GM12892 (cell line): ENCODE measurements at regions not wholly inside any gene's neighbourhood (a gene's known extent, or its start where the extent isn't known, plus 50 kb on each side); places are given as distances from the start of the nearest gene placed in this dataset.

Experiments used
- DNase-seq: peaks from one replicate; pipeline ENCODE4 v3.0.0; 2011; ENCODE audit not compliant: insufficient read length
- FAIRE-seq: peaks from 2 replicates; lab custom pipeline; 2011; peaks lifted over from hg19 to GRCh38; lab: Jason Lieb, UNC
- POLR2A ChIP-seq: IDR thresholded peaks from 2 replicates; pipeline ENCODE4 v1.6.1; 2011; ENCODE audit warnings: low read depth, low read length, control low read depth
- POLR2AphosphoS5 ChIP-seq: IDR thresholded peaks from 2 replicates; pipeline ENCODE4 v1.6.1; 2011; ENCODE audit warnings: low read depth, low read length, control low read depth
- TAF1 ChIP-seq: IDR thresholded peaks from 2 replicates; pipeline ENCODE4 v1.6.1; 2011; ENCODE audit warnings: low read depth, mild to moderate bottlenecking, control low read depth, low read length, borderline replicate concordance

DNA sequence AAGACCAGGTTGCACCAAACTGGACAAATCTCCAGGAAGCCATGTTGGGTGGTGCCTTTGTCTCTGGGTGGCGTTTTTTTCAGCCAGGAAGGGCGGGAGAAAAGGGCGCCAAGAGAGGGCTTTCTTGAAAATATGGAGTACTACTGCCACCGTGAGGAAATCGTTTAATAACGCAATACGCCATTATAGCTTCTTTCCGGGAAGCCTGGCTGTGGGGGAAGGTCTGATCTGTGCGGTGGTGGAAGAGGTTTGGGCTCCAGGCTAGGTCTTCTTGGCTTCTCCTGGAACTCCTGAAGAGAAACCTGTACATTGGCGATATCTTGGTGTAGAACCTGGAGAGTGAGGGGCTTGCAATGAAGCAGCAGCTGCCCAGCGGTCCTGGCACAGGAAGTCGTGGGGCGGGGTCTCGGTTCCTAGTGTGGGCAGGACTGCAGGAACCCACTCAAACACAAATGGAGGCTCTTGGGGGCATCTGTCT, 202.7 kb downstream of the OR13H1 start:
- FAIRE-seq (peak; percentile 86), DNase-seq (no peak)
- TF ChIP-seq TAF1: no peak
- TF ChIP-seq POLR2AphosphoS5: no peak
- no peak for TF ChIP-seq POLR2A

GRCh38 chrX:131747173-131747572, 203.3 kb downstream of the OR13H1 start:
- no peak for TF ChIP-seq TAF1
- no peak for TF ChIP-seq POLR2AphosphoS5
- FAIRE-seq (peak; percentile 93), DNase-seq (no peak)

DNA sequence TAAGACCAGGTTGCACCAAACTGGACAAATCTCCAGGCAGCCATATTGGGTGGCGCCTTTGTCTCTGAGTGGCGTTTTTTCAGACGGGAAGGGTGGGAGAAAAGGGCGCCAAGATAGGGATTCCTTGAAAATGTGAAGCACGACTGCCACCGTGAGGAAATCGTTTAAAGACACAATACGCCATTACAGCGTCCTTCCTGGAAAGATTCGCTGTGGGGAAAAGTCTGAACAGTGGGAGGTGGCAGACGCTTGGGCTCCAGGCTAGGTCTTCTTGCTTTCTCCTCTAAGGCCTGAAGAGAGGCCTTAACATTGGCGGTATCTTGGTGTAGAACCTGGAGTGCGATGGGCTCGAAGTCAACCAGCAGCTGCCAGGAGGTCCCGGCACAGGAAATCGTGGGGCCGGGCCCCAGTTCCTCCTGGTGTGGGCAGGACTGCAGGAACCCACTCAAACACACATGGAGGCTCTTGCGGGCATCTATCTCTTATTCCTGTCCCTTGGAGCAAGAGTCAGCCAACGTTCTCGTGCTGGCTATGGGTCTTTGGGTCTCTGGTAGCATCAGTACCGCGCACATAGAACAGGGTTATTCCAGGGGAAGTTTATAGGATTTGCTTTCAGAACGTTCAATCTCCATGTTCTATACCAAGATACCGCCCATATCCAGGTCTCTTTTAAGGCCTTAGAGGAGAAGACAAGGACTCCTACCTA, 208.8 kb downstream of the OR13H1 start:
- DNase-seq (no peak), FAIRE-seq (peak; percentile 92)
- TF ChIP-seq TAF1: no peak
- TF ChIP-seq POLR2A: no peak
- no peak for TF ChIP-seq POLR2AphosphoS5

DNA sequence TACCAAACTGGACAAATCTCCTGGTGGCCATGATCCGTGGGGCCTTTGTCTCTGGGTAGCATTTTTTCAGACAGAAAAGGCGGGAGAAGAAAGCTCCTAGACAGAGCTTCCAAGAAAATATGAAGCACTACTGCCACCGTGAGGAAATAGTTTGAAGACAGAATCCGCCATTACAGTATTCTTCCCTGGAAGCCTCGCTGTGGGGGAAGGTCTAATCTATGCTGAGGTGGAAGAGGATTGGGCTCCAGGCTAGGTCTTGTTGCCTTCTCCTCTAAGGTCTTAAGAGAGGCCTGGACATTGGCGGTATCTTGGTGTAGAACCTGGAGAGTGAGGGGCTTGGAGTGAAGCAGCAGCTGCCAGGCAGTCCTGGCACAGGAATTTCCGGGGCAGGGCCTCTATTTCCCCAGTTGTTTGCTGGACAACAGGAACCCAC, 218.9 kb downstream of the OR13H1 start:
- FAIRE-seq (peak; percentile 85), DNase-seq (no peak)
- TF ChIP-seq TAF1 (no peak), POLR2A (no peak), POLR2AphosphoS5 (no peak)

GRCh38 chrX:131763674-131764073, 219.8 kb downstream of the OR13H1 start:
- peak; percentile 97 for FAIRE-seq
- no peak for DNase-seq
- TF ChIP-seq TAF1: no peak
- no peak for TF ChIP-seq POLR2A
- no peak for TF ChIP-seq POLR2AphosphoS5

GRCh38 chrX:131764216-131764615, 220.3 kb downstream of the OR13H1 start:
- DNase-seq (no peak), FAIRE-seq (no peak)
- TF ChIP-seq POLR2A (no peak), POLR2AphosphoS5 (no peak), TAF1 (no peak)

- TF ChIP-seq TAF1: no peak
- TF ChIP-seq POLR2AphosphoS5: no peak
- TF ChIP-seq POLR2A: no peak
- peak; percentile 95 for FAIRE-seq
- DNase-seq: no peak
Measured at GRCh38 chrX:131778269-131779218, 234.7 kb downstream of the OR13H1 start.

DNA sequence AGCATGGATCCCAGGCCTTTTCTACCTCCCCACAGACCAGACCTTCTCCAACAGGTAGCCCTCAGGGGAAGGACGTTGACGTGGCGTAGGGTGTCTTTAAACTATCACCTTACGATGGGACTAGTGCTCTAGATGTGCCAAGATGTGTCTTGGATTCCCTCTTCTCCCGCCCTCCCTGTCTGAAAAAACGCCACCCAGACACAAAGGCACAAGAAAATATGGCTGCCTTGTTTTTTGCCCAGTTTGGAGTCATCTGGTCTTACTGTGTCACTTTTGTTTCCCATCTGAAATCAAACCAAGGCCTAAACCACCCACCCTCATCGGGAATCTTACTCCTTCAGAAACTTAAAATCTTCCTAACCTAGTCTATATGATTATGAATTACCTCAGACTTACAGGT, 235.4 kb downstream of the OR13H1 start:
- FAIRE-seq: no peak
- DNase-seq: no peak
- TF ChIP-seq POLR2AphosphoS5: no peak
- TF ChIP-seq POLR2A: no peak
- TF ChIP-seq TAF1: no peak

GRCh38 chrX:131779741-131780140, 235.9 kb downstream of the OR13H1 start:
- FAIRE-seq (no peak), DNase-seq (no peak)
- TF ChIP-seq POLR2AphosphoS5: no peak
- no peak for TF ChIP-seq TAF1
- no peak for TF ChIP-seq POLR2A

DNA sequence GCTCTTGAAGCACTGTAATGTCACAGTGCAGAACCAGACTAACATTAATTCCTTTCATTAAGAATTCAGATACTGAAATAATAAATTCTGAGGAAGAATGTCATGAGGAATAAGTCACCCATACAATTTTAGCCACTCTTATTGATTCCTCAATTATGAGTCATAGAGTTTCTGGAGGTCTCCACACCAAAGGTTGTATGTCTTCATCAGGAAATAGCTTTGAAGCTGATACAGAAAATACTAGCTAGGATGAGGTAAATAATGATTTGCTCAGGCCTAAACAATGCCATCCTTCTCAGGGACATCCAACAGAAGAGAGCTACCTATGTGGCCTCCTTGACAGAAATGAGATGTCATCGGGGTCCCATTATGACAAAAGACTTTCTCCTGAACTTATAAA, 238.8 kb downstream of the OR13H1 start:
- TF ChIP-seq POLR2A (no peak), TAF1 (no peak), POLR2AphosphoS5 (no peak)
- DNase-seq: no peak

GRCh38 chrX:131783555-131784308, 239.4 kb upstream of the STK26 start:
- no peak for DNase-seq
- TF ChIP-seq POLR2A (no peak), POLR2AphosphoS5 (no peak), TAF1 (no peak)
- peak; percentile 90 for FAIRE-seq

More for the DNA sequence above, 238.8 kb downstream of the OR13H1 start:
- FAIRE-seq: no peak
